RCC 7860 (cell line): ENCODE measurements at regions not wholly inside any gene's neighbourhood (a gene's known extent, or its start where the extent isn't known, plus 50 kb on each side); places are given as distances from the start of the nearest gene placed in this dataset.
"Not testable (repeated sequence)": the region's sequence is repeated elsewhere in the genome, so short reads cannot be mapped to it uniquely, and the experiment has no call there.

ENCODE experiments used
- DNase-seq: peaks from one replicate; pipeline ENCODE4 v3.0.0-alpha.2; 2015; ENCODE audit warnings: low spot score
- FAIRE-seq: peaks from 2 replicates; lab custom pipeline; 2012; peaks lifted over from hg19 to GRCh38; lab: Jason Lieb, UNC

DNA sequence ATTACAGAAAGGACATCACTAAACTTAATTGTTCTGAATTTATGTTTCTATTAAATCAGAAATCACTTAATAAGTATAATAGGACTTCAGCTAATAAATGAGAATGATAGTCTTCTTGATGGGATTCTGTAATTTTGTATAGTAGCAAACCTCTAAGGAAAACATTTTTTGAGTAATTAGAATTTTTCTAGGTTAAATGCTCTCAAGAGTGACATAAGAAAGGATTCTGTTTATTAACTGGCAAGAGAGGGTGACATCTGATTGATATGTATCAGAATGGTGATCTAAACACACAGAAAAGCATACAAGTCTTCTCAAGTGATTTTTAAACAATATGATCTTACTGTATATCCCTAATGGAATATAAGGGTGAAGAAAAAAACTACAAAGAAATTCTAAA, 1597.7 kb upstream of the PRR20A start:
- DNase-seq: no peak
- FAIRE-seq: no peak

DNA sequence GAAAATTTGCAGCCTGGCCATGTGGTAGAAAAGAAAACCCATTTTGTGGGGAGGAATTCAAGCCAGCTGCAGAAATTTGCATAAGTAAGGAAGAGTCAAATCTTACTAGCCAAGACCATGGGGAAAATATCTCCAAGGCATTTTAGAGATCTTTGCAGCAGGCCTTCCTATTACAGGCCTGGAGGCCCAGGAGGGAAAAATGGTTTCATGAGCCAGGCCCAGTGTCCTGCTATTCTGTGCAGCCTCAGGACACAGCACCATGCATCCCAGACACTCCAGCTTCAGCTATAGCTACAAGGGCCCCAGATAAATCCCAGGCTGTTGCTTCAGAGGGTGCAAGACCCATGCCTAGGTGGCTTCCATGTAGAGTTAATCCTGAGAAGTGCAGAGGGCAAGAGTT, 1590.1 kb upstream of the PRR20A start:
- FAIRE-seq (no peak), DNase-seq (no peak)

DNA sequence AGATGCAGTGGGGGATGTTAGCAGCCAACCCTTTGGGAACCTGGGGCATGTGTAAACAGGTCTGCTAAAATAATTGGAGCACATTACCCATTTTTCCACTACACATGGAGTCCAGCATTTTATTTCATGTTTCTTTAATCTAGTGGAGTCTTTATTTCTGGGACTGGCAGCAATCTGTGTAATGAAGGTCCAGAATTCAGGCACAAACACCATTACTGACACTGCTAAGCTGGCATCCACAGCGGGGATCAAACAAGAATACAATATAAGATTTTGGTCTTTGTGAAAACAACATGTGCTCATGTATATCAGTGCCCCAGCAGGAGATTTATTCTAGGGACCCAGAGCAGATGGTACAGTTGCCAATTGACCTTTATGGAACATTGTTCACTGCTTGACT, 1587.0 kb upstream of the PRR20A start:
- FAIRE-seq (no peak), DNase-seq (no peak)

DNA sequence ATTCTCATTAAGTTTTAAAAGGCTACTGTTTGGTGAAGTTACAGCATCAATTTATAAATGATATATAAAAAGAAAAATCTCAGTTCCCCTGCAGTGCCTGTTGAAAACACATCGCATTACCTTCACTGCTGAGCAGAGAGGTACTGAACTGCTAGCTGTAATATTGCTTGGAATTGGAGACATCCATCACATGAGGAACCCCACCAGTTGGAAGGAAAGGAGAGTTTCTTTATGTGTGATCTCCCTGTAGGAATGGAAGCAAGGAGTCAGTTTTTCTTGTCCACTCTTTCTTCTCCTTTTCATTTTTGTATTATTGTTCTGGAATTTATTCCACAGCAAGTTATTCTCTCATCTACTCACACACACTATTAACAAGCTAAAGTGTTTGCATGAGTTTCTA, 1586.0 kb upstream of the PRR20A start:
- DNase-seq (no peak), FAIRE-seq (no peak)

GRCh38 chr13:55560331-55560730, 1580.4 kb upstream of the PRR20A start:
- FAIRE-seq: no peak
- no peak for DNase-seq

DNA sequence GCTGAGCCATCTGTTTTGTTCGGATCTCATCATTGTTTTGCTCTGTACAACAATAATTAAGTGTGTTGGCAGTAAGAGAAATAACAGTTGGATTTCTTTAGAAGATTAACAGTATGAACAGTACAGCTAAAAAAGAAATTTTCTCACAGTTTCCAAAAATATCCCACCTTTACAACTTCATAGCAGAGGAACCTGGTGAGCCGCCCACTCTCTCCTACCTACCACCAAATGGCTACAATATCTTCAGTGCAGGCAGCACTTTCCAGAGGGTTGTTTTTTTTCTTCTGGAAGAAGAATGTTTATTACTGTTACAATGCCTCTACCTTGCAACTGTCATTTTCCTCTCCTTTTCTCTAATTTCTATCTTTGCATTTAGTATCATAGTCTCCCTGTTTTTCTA, 1577.5 kb upstream of the PRR20A start:
- DNase-seq (no peak), FAIRE-seq (no peak)

- DNase-seq: no peak
- no peak for FAIRE-seq
Measured at GRCh38 chr13:55566334-55566733, 1574.4 kb upstream of the PRR20A start.

DNA sequence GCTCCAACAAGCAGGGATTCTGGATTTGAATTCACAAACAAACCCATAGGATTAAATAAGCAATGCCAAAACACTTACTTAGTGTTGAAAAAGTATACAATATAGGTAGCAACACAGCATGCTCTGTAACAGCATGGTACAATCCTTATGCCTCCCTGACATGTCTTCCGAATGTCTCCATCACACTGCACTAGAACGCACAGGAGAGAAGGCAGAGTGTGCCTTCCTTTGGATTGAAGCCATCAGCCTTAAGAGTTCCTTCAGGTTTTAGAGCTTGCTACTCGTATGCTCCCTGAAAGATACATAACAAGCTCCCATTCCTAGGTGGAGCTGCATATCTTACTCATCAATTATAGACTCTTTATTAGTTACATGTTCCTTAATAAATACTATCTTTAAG, 1573.9 kb upstream of the PRR20A start:
- FAIRE-seq: no peak
- DNase-seq: no peak

GRCh38 chr13:55567721-55568625, 1572.7 kb upstream of the PRR20A start:
- DNase-seq (no peak), FAIRE-seq (no peak)

DNA sequence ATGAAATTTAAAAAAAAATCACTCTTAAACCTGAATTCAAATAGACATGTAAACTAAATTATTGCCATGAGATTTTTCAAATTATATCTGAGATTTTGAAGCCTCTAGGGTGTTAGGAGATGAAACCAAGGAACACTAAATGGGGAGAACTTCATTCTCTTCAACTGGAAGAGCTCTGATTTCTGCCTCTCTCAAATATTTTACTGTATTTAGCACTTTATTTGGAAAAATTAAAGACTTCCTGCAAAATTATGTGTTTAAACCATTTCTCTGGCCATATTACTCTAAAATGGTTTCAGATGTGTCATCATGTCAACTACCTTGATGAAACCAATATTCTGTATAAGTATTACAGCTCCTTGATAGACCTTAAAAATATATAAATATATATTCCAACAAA, 1571.6 kb upstream of the PRR20A start:
- no peak for DNase-seq
- FAIRE-seq: no peak

- FAIRE-seq (no peak), DNase-seq (no peak)
Measured at GRCh38 chr13:55569514-55569913, 1571.2 kb upstream of the PRR20A start.

GRCh38 chr13:55570371-55570770, 1570.3 kb upstream of the PRR20A start:
- DNase-seq (no peak), FAIRE-seq (no peak)

DNA sequence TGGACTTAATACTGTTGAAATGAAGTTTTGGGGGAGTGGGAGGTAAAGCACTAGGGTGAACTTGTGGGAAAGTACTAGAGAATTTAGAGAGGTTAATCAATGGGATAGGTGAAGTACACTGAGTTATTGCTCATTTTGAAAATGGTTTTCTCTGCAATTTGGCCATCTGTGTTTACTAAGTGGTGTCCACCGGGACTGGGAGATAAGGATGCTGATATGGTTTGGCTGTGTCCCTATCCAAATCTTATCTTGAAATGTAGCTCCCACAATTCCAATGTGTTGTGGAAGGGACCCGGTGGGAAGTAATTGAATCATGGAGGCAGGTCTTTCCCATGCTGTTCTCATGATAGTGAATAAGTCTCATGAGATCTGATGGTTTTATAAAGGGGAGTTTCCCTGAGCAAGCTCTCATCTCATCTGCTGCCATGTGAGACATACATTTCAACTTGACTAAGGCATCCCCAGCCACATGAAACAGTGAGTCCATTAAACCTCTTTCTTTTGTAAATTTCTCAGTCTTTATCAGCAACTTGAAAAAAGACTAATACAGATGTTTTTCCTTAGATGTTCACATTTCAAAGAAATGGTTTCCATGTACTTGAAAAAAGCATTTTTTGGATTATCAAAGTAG, 1569.4 kb upstream of the PRR20A start:
- no peak for DNase-seq
- no peak for FAIRE-seq

DNA sequence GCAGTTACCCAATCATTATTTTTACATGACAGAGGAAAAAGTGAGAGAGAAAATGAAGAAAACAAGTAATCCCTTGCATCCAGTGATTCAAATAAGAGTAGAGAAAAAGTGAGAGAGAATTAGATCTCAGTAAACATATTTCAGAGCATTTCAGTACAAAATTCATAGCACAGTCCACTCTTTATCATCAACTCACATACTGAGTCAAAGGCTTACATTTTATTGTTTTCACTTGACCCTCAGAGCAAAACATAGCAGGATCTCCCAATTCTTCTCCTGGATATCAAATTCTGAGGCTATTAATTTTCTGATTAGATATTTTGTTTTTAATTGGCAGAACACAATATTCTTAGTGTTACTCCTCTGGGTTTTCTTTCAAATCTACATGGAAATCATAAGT, 1568.3 kb upstream of the PRR20A start:
- FAIRE-seq (no peak), DNase-seq (peak; percentile 2)

- FAIRE-seq (no peak), DNase-seq (no peak)
Measured at GRCh38 chr13:55572862-55573261, 1567.9 kb upstream of the PRR20A start.

DNA sequence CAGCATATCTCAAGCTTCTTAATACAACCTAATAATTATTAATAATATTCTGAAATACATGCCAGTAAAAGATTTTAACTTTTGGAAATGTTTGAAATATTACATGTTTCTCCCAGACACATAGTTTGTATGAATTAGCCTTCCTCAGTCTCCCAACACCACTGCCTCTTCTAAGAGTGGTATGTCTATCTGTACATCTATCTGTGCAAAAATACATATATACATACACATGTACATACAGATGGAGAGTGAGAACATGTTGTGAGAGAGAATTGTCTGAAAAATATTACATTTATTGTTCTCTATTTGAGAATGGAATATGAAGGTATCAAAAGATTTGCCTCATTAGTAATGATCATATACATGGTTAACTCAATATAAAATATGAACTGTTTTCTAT, 1567.2 kb upstream of the PRR20A start:
- FAIRE-seq (no peak), DNase-seq (no peak)

DNA sequence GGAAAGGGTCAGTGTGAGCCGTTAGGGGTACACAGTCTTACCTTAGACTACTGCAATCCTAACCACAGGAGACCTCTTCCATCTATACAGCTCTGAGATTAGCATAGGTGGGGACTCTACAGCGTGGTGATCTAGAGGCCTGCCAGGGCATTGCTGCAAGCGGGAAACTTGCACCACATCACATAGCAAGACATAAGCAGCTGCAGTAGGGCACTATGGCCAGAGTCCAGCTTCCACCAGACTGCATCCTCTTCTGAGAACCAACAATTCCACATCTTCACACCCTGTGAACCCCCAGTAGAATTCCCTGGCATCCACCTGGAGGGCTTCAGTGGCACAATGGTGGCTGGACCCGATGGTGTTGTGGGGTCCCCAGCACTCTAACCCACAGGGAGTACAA, 1564.3 kb upstream of the PRR20A start:
- FAIRE-seq (no peak), DNase-seq (no peak)

DNA sequence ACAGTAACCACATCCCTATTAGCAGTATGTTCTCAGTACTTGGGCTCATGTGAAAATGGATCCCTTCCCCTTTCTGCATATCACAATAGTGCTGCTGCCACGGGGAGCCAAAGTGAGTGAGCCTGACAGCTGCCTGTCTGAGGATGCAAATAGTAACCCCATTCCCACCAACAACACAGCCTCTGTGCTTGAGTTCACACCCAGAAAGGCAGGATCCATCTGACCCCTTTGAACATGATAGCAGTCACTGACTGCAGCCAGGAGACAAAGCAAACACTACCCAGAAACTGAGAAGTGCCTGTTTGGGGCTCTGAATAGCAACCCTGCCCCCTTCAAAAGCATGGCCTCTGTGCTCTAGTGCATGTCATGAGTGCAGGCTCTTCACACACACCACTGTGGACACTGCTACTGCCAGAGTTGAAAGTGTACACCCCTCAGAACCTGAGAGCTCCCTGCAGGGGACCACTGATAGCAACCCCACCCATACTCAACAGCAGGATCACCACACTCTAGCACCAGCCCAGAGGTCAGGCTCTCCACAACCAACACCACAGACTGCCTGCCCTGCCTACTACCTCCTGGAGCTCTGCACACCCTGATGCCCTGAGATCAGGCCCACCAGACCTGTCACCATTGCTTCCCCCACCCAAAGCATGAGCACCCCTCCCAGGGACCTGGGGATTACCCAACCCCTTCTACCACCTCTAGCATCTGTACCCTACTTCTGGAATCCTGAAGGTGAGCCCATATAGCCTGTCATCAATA, 1563.5 kb upstream of the PRR20A start:
- DNase-seq: no peak

DNA sequence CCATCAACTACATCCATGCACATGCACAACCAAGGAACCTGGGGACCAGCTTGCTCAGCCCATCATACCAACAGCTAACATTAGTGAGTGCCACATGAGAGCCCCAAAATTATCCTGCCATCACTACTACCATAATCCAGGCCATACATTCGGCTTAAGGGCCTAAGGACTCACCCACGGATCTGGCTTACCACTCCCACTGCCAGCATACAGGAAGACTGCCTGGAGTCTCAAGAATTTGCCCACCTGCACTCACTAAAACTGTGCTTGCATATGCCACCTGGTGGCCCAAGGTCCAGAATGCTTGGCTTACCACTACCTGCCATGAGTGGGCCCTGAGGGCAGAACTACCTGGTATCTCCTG, 1562.9 kb upstream of the PRR20A start:
- DNase-seq (no peak), FAIRE-seq (no peak)

More for the DNA sequence above, 1563.5 kb upstream of the PRR20A start:
- no peak for FAIRE-seq

DNA sequence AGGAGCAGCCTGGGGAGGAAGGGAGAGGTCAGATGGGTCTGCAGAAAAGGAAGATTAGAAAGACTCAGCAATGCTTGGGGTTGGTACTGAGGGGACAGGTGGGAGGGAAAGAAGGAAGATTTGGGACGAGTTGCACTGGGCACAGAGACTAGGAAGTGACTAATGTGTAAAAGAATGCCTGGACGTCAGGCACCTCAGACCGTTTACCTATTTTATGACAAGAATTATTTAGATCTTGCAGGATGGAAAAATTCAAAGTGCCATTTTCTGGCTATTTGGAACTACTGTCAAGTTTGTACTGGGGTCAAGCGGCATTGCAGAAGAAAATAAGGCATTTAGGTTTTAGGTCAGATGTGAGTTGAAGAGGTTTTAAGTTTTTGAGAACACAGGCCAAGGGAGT, 1558.4 kb upstream of the PRR20A start:
- not testable (repeated sequence) for DNase-seq, FAIRE-seq

GRCh38 chr13:55583953-55584593, 1556.6 kb upstream of the PRR20A start:
- DNase-seq (no peak), FAIRE-seq (no peak)
